ENCODE measurements at regions not wholly inside any gene's neighbourhood (a gene's known extent, or its start where the extent isn't known, plus 50 kb on each side); places are given as distances from the start of the nearest gene placed in this dataset.

DNA sequence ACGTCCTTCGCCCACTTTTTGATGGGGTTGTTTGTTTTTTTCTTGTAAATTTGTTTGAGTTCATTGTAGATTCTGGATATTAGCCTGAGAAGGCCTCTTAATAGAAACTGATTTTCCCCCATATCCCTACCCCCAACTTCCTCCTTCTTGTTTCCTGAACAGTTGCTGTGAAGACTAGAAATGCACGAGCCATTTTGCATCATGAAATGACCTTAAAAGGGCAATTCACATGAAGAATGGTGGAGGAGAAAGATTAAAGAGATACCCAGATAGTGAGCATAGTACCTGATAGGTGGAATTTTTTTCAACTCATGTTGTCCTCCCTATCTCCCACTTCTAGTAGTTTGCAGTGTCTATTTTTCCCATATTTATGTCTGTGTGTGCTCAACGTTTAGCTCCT, 55.2 kb upstream of the KCNH8 start:
- DNase-seq (ENCODE audit: low read depth in 3 of 3), result no peak

DNA sequence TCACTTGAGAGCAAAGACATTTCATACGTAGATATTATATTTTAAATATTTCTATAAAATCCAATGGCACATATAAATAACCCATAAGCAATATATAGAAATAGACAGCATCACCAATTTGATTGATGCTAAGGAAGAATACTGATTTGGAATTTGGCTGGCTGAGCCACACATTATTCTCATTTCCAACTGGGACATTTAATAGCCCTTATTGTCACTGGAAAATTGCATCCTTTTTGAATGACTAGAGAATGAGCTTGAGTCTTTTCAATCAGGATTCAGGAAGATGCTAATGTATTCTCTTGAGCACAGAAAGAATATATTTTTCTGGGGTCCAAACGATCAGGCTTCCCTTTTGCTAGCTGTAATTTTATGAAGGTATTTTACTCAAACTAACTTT, 70.9 kb upstream of the KCNH8 start:
- DNase-seq (ENCODE audit: low read depth in 3 of 3), result no peak

DNA sequence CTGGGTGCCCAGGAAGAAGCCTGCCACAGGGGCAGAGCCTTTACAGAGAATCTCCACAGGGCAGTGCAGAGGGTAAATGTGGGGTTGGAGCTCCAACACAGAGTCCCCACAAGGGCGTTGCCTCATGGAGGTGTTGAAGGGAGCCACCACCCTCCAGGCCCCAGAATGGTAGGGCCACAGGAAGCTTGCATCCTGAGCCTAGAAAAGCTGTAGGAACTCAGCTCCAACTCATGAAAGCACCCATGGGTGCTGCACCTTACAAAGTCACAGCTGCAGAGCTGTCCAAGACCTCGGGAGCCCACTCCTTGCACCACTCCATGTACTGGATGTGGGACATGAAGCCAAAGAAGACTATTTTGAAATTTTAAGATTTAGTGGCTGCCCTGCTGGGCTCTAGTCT, 73.3 kb upstream of the KCNH8 start:
- DNase-seq (ENCODE audit: low read depth in 3 of 3), result no peak

DNA sequence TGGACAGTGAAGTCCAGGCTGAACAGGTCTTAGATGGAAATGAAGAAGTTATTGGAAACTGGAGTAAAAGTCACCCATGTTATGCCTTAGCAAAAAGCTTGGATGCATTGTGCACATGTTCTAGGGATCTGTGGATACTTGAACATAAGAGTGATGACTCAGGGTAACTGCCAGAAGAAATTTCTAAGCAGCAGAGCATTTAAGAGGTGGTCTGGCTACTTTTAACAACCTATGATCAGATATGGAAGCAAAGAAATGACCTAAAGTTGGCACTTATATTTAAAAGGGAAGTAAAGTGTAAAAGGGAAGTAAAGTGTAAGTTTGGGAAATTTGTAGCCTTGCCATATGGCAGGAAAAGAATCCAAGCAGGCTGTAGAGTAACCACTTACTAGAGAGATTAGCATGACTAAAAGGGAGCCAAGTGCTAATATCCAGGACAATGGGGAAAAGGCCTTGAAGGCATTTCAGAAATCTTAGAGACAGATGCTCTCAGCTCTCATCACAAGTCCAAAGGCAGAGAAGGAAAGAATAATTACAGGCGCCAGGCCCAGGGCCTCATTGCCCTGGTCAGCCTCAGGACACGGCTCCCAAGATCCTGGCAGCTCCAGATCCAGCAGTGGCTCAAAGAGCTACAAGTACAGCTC, 73.9 kb upstream of the KCNH8 start:
- DNase-seq (ENCODE audit: low read depth in 3 of 3), result no peak

DNA sequence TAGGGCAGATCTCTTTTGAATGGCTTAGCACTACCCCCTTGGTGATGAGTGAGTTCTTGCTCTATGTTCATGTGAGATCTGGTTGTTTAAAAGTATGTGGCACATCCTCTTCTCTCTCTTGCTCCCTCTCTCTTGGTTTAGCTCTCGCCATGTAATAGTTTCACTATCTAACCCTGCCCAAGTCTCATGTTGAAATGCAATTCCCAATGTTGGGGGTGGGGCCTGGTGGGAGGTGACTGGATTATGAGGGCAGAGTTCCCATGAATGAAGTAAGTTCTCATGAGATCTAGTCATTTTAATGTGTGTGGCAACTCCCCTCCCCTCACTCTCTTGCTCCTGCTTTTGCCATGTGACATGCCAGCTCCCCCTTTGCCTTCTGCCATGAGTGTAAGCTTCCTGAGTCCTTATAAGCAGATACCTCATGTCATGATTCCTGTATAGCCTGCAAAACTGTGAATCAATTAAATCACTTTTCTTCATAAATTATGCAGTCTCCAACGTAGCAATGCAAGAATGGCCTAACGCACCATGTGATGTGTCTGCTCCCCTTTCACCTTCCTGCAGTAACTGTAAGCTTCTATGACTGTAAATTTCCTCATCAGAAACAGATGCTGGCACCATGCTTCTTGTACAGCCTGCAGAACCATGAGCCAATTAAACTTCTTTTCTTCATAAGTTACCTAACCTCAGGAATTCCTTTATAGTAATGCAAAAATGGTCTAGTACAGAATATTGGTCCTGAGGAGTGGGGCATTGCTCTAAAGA, 74.8 kb upstream of the KCNH8 start:
- no peak for DNase-seq (ENCODE audit: low read depth in 3 of 3)

DNA sequence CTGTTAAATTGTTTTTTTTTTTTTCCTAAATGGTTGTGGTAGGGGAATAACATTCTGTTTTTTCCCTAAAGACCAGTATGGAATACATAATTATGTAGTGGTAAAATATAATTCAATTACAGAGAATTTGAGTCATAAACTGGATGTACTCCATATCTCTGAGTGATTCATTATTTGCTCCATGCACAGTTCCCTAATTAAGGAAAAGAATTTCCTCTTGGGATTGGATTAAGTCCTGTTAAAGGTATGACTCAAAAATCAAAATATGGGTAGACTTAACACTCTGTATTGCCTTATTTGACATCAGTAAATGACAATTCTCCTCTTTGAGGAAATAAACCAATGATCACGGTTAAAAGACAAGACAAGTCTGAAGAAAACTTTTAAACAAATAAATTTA, 78.0 kb upstream of the KCNH8 start:
- no peak for DNase-seq (ENCODE audit: low read depth in 3 of 3)

DNA sequence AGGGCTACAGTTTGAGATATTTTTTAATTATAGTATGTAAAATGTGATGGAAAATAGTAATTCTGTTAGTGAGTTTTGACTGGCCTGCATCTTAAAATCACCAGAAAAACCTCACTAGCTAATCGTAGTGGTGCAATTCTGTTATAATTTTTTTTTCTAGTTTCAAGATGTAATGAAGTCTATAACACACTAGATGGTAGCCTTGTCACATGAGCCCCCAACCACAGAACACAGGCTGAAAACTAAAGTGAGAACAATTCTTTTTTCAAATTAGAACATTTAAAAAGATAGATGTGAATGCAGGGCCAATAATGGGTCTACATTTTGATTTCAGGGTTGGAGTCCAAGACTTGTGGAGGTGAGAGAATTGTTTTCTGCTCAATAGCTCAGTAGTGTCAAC, 83.3 kb upstream of the KCNH8 start:
- DNase-seq (ENCODE audit: low read depth in 3 of 3), result no peak

DNA sequence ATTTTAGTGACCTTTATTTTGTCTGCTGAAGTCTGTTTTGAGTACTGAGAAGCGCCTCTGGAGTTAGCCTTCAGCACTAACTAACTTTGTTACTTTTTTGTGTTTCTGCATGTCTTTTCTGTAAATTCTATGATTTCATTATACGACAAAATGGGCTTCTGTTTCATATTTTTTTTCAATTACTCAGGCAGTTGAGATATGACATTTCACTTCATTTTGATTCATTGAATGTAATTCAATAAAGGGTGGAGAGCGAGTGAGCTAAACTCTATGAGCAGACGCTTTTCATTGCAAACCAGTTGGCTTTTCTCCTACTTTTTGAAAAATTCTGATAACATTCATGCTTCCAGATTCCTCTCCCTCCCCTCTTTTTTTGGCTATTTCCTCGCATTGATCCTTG, 84.4 kb upstream of the KCNH8 start:
- DNase-seq (ENCODE audit: low read depth in 3 of 3), result no peak

DNA sequence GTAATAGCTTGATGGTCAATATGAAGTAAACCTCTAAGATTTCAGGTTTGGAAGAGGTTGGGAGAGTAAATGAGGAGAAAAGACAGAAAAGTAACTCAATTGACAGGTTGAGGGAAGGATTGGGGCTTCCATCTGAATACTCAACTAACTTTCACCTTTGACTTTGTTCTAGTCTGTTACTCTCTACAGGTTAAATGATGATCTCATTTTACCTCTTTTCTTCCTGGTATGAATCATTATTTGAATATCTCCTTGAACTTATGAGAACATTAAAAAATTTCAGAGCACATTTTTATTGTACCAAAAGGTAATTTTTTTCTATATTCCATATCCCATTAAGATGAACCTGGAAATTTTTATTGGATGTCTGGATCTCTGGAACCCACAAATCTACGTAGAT, 87.9 kb upstream of the KCNH8 start:
- no peak for DNase-seq (ENCODE audit: low read depth in 3 of 3)

DNA sequence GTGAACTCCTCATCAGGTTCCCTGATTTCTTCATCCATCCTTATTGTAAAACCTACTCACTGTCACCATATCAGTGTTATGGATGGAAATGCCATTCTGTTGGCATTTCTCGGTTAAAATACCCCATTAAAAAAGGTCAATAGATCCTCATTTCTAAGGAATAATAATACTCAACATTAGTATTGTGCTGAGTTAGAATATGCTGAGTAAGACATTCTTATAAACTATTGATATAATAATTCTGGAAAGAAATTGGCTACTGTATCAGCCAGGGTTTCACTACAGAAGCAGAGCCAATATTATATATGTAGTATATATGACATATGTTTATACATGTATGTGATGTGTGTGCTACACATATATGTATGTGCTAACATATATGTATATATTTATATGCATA, 95.4 kb upstream of the KCNH8 start:
- no peak for DNase-seq (ENCODE audit: low read depth in 3 of 3)

DNA sequence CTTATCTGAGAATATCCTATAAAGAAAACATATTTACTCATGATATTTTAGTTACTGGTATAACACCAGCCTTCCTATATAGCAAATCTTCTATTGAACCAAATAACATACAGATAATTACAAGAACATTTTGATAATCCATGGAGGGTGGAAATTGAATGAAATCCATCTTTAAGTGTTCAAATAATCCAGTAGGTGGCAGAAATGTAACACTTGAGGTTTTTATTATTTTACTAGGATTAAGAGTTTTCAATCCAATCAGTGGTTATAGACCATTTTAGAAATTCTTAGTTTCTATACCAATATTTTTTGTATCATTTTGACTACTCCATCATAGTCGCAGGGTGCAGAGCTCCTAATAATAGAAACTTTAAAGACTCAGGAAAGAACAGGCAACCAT, 101.9 kb upstream of the KCNH8 start:
- no peak for DNase-seq (ENCODE audit: low read depth in 3 of 3)

DNA sequence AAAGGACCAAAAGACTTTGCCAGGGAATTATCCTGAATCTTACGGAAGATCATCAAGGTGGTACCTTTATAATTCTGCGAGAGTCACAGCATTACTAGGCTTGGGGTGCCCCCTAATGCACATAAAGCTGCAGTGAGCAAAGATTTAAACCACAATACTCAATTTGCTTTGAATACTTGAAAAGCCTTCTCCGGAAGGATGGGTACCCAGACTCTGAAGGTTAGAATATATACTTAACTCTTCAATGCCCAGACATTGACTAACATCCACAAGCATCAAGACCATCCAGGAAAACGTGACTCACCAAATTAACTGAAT, 117.8 kb upstream of the KCNH8 start:
- no peak for DNase-seq (ENCODE audit: low read depth in 3 of 3)

DNA sequence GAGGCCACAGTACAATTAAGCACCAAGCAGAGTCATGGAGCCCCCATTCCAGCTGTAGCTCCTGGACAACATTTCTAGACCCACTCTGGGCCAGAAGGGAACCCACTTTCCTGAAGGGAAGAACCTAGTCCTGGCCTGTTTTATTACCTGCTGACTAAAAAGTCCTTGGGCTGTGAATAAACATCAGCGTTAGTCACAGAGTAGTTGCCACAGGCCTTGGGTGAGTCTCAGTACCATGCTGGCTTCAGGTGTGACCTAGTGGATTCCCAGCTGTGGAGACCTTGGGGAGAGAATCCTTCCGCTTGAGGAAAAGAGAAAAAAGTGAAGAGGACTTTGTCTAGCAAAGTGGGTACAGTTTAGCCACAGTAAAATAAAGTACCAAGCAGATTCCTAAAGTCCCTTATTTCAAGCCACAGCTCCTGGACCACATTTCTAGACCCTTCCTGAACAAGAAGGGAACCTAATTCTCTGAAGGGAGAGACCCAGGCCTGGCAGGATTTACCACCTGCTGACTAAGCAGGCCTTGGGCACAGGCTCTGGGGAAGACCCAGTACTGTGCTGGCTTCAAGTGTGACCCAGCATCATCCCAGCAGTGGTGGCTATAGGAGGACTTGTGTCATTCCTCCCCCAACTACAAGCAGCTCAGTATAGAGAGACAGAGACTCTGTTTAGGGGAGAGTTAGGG, 118.3 kb upstream of the KCNH8 start:
- DNase-seq (ENCODE audit: low read depth in 3 of 3), result no peak

DNA sequence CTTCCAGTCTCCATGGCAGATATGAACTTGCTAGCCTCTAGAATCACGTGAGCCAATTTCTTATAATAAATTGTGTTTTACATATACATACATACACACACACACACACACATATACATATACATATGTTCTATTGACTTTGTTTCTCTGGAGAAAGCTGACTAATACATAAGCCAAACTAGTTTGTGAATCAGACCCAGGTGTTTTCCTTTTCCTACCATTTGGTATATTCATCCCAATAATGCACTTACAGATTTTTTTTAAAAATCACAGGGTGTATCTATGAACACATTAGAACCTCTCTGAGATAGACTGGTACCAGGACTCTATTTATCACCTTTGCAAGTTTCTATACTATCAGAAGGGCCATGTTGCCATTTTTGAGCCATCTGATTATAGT, 122.9 kb upstream of the KCNH8 start:
- no peak for DNase-seq (ENCODE audit: low read depth in 3 of 3)

DNA sequence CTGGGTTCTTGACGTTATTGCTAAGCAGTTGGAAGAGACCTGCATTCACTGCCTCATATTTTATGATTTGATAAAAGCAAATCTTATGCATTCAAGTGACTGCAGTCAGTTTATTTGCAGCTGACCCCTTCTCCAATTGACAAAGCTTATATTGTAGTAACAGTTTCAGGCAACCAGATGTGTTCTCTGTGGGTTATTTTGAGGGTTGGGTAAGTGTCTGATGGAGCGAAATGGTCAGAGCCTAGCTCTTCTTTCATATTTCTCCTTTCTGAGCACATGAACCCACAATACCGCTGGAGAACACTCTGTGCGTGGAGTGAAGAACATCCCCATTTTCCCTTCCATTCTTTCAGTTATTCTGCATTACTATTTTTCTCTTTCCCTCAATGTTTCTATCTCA, 125.8 kb upstream of the KCNH8 start:
- no peak for DNase-seq (ENCODE audit: low read depth in 3 of 3)

DNA sequence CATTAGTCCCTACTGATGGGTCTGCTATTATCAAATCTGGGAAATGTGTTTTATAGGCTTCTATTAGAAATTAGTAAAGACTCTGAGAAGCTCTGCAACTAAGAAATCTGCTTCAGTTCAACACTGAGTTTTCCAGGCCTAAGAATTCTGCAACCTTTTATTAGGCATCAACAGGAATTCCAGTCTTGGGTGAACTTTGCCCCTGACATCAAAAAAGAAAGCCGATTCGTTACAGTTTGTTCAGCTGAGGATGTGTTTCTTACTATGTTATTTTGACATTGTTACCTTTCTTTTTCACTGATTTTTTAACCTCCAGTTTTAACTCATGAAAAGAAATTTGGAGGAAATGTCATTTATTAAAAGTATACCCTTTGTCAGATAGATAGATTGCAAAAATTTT, 131.5 kb upstream of the KCNH8 start:
- DNase-seq (ENCODE audit: low read depth in 3 of 3), result no peak

DNA sequence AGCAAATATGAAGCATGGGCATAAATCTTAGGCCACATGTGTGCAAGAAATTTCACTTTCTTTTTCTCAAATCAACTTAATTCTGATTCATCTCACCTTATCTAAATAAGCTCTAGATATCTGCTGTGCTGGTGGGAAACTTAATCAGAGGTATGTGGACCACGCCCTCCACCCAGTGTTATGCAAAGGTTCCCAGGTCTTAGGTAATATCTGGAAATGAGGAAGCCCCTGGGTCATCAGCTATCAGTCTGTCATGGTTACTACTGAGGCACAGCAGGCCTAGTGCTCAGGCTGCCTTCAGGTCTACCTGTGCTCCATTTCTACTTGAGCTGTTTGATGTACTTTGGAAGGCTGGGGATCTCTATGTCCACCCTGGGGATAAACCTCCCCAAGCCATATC, 134.4 kb upstream of the KCNH8 start:
- DNase-seq (ENCODE audit: low read depth in 3 of 3), result no peak

DNA sequence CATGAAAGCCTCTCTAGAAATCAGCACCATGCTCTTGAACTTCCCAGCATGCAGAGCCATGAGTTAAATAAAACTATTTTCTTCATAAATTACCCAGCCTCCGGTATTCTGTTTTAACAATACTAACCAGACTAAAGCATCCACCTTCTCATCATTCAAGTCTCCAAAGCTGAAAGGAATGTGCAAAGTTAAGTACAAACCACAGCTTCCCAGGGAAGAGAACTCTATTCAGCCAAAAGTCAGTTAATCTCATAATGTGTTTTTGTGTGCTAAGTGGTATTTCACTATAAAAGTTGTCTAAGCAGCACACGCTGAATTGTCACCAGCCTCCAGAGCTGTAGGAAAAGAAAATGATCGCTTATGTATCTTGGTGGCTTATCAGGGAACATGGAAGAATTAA, 135.5 kb upstream of the KCNH8 start:
- DNase-seq (ENCODE audit: low read depth in 3 of 3), result no peak

DNA sequence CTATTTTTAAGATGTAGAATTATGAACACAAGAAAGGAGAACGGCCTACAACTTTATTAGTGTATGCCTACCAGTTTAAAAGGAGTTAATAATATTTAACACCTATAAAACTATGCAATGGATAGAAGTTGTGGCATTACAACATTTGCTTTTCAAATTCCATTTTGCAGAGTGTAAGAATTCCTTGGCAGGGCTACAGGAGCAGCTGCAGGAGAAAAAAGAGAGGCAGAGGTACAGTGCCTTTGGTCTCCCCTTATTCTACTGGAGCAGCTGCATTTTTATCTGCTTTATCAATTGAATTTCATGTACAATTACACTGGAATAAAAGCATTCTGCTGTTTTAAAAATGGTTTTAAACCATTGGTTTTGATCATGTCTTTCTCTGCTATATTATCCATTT, 145.7 kb upstream of the KCNH8 start:
- DNase-seq (ENCODE audit: low read depth in 3 of 3), result no peak

DNA sequence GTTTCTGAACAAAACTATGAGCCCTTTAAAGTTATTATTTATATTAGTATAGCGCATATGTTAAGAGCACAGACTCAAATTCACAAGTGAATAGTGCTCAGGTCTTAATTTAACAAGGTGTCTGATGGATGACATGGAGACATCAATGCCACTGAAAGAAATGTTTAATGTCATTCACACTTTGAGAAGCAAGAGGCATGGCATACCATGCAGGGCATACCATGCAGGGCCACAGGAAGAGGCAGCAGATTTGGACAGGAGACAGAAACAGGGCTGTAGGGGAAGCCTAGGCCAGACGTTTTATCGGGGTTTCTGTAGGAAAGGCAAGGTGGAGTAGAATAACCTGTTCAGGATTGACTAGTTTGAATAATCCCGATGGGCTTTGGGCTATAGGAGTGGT, 150.2 kb upstream of the KCNH8 start:
- no peak for DNase-seq (ENCODE audit: low read depth in 3 of 3)

DNA sequence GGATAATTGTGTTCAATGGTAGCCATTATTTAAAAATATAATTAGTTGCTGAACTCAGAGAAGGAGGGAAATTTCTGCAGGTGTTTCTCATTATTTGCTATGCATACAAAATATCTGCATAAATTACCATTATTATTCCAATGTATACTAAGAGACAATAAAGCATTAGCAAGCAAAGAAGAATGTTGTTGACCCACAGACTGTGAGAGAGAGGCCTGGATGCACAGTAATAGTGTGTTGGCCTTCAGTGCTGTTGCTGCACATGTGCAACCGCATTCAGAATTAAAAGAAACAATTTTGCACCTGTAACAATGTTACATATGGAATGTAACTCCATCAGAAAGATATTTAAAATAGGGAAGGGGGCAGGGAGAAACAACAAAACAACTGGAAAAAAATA, 155.6 kb upstream of the KCNH8 start:
- DNase-seq (ENCODE audit: low read depth in 3 of 3), result no peak

DNA sequence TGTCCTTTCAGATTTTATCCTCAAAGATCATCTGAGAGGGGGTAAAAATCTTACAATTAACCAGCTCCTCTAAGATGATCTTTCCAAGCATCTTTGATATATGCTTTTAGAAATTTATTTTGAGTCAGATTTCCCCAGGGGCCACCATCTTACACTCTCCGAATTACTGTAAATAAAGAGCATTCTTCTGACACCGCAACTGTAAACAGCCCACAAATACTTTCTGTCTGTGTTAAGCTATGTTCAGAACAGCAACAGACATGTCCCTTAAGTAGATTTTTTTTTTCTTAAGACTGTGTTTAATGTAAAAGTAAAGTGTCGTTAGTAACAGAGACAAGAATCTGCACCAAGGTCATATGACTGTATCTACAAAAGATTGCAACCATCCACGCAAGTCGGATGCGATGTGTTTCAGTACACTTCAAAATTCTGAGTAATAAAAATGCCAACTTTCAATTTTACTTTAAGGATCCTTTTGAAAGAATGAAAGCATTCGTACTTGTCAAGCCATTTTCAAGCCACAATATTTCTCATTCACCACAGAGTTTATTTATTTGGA, 159.0 kb upstream of the KCNH8 start:
- no peak for DNase-seq (ENCODE audit: low read depth in 3 of 3)

DNA sequence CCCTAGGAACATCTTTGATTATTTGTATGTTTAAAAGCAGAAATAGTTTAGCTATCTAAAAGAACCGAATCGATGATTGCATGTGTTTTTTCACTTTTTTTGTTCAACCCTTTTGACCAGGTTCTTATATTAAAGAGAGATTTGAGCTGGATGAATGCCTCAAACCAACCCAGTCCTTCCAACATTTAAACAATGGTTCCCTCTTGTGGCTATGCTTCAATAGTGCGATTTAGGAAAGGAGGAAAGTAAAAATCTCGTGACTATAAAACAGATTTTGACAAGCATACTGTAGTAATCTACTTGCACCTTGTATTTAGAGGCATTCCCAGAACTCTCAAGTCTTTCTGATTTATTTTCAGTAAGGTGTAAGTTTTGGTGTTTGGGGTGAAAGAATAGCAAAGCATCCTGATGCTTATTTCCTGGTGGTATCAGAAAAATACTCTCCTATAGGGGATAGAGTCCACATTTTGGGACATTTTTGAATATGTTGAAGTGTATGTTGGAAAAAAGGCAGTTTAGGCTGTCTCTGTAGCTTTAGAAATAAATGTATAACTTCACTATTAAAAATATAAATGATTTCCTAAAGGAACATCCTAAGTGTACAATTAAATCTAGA, 159.6 kb upstream of the KCNH8 start:
- DNase-seq (ENCODE audit: low read depth in 3 of 3), result no peak

Data from stimulated activated CD4-positive, alpha-beta T cell treated with anti-CD3 and anti-CD28 coated beads, TNF-alpha, amount 100 ng/mL, for 4 hours (primary cell).